SK-N-SH (cell line): ENCODE measurements at regions not wholly inside any gene's neighbourhood (a gene's known extent, or its start where the extent isn't known, plus 50 kb on each side); places are given as distances from the start of the nearest gene placed in this dataset.

ENCODE experiments used
- CTCF ChIA-PET: fragments of 300-600, 350-600 bp; formaldehyde crosslinking; extraction: SDS; loops from one replicate; lab custom pipeline; 2021; lab: Yijun Ruan, JAX
- POLR2A ChIA-PET: fragments of 350-600 bp; sonication (Branson Sonifier 250); formaldehyde crosslinking; extraction: SDS; loops from one replicate; lab custom pipeline; 2020; ENCODE audit warnings: antibody characterized with exemption, inconsistent platforms; lab: Yijun Ruan, JAX
- DNase-seq: peaks from one replicate; pipeline ENCODE4 v3.0.0; 2012
- H2AFZ ChIP-seq: fragments of 200-600 bp; sonication (generic); 2 replicates; pipeline ENCODE4 v1.8.1; 2016; ENCODE audit warnings: antibody characterized with exemption, mild to moderate bottlenecking, low read depth
- H3F3A ChIP-seq: fragments of 200-600 bp; sonication (generic); replicated peaks from 2 replicates; pipeline ENCODE3; 2016; ENCODE audit warnings: antibody characterized with exemption, mild to moderate bottlenecking; ENCODE audit not compliant: insufficient read depth
- H3K27ac ChIP-seq, 2 experiments: fragments of 200-500 bp in 1 of 2; fragments of 200-600 bp in 1 of 2; sonication (Bioruptor generic) in 1 of 2; sonication (generic), shearing (Covaris generic) in 1 of 2; 2 replicates each; pipeline versions ENCODE4 v1.5.1 to v1.6.1; 2014 to 2016; ENCODE audit warnings: low read depth in 2 of 2, inconsistent platforms in 1 of 2, low read length in 1 of 2, mild to moderate bottlenecking in 1 of 2, mixed read lengths in 1 of 2
- H3K27me3 ChIP-seq: fragments of 200-600 bp; sonication (generic), shearing (Covaris generic); 2 replicates; pipeline ENCODE4 v1.6.1; 2016; ENCODE audit warnings: mixed run types; ENCODE audit not compliant: insufficient read depth
- H3K36me3 ChIP-seq, 2 experiments: fragments of 200-500 bp in 1 of 2; fragments of 200-600 bp in 1 of 2; sonication (Bioruptor generic) in 1 of 2; sonication (generic) in 1 of 2; replicated peaks in 1 of 2; 2 replicates each; pipeline versions ENCODE3 to v1.5.1; 2014 to 2016; ENCODE audit warnings: low read length in 1 of 2, mild to moderate bottlenecking in 1 of 2; ENCODE audit not compliant: insufficient read depth in 2 of 2, control insufficient read depth in 1 of 2
- H3K4me1 ChIP-seq, 2 experiments: fragments of 200-500 bp in 1 of 2; fragments of 200-600 bp in 1 of 2; sonication (Bioruptor generic) in 1 of 2; sonication (generic), shearing (Covaris generic) in 1 of 2; 2 replicates each; pipeline versions ENCODE4 v1.5.1 to v1.6.1; 2014 to 2016; ENCODE audit warnings: low read depth in 1 of 2, low read length in 1 of 2, mixed run types in 1 of 2; ENCODE audit not compliant: insufficient read depth in 2 of 2, control insufficient read depth in 1 of 2
- H3K4me2 ChIP-seq: fragments of 200-600 bp; sonication (generic), shearing (Covaris generic); 2 replicates; pipeline ENCODE4 v1.6.1; 2017; ENCODE audit warnings: mixed run types
- H3K4me3 ChIP-seq, 2 experiments: fragments of 200-500 bp in 1 of 2; fragments of 200-600 bp in 1 of 2; sonication (Bioruptor generic) in 1 of 2; sonication (generic), shearing (Covaris generic) in 1 of 2; 2 replicates each; pipeline versions ENCODE4 v1.5.1 to v1.8.1; 2014 to 2016; ENCODE audit warnings: low read depth in 2 of 2, inconsistent platforms in 1 of 2, low read length in 1 of 2, mild to moderate bottlenecking in 1 of 2, mixed read lengths in 1 of 2, moderate library complexity in 1 of 2
- H3K79me2 ChIP-seq: fragments of 200-600 bp; sonication (generic); 2 replicates; pipeline ENCODE4 v1.8.1; 2017; ENCODE audit warnings: mild to moderate bottlenecking; ENCODE audit not compliant: insufficient read depth
- H3K9ac ChIP-seq: fragments of 200-600 bp; sonication (generic); 2 replicates; pipeline ENCODE4 v1.6.1; 2017; ENCODE audit warnings: mixed run types
- H3K9me2 ChIP-seq: fragments of 200-600 bp; sonication (generic); 2 replicates; pipeline ENCODE4 v1.6.1; 2017; ENCODE audit warnings: mixed run types
- H3K9me3 ChIP-seq: fragments of 200-600 bp; sonication (generic); 2 replicates; pipeline ENCODE4 v1.6.1; 2017; ENCODE audit warnings: mixed run types, mild to moderate bottlenecking, moderate library complexity
- H4K20me1 ChIP-seq: fragments of 200-600 bp; sonication (generic); 2 replicates; pipeline ENCODE4 v1.6.1; 2017; ENCODE audit warnings: mild to moderate bottlenecking, mixed run types; ENCODE audit not compliant: insufficient read depth
- ELF1 ChIP-seq: IDR thresholded peaks from 2 replicates; pipeline ENCODE4 v1.4.0; 2012
- EP300 ChIP-seq, 2 experiments: IDR thresholded peaks; 2 replicates each; pipeline versions ENCODE4 v1.4.0 to v1.6.1; 2012; ENCODE audit warnings: borderline replicate concordance in 1 of 2, low read depth in 1 of 2, low read length in 1 of 2
- EZH2phosphoT487 ChIP-seq: fragments of 200-600 bp; sonication (generic); IDR thresholded peaks from 2 replicates; pipeline ENCODE4 v1.6.1; 2017; ENCODE audit warnings: low read depth, mixed run types, mild to moderate bottlenecking, antibody characterized with exemption, moderate library complexity, borderline replicate concordance
- FOXM1 ChIP-seq: IDR thresholded peaks from 2 replicates; pipeline ENCODE4 v1.4.0; 2012; ENCODE audit warnings: low read depth, mild to moderate bottlenecking
- GABPA ChIP-seq: IDR thresholded peaks from 2 replicates; pipeline ENCODE4 v1.4.0; 2012; ENCODE audit warnings: low read depth, mild to moderate bottlenecking
- MXI1 ChIP-seq: IDR thresholded peaks from 2 replicates; pipeline ENCODE4 v1.6.1; 2012; ENCODE audit warnings: mild to moderate bottlenecking, low read depth, low read length, improper control_type of control experiment
- POLR2AphosphoS5 ChIP-seq: IDR thresholded peaks from 2 replicates; pipeline ENCODE4 v1.6.1; 2012; ENCODE audit warnings: low read depth, low read length
- RAD21 ChIP-seq: IDR thresholded peaks from 2 replicates; pipeline ENCODE4 v1.6.1; 2012; ENCODE audit warnings: mild to moderate bottlenecking, low read length
- RCOR1 ChIP-seq: fragments of 150-350 bp; IDR thresholded peaks from 2 replicates; pipeline ENCODE4 v1.6.1; 2017; ENCODE audit warnings: antibody characterized with exemption, low read length
- SIN3A ChIP-seq: IDR thresholded peaks from 2 replicates; pipeline ENCODE4 v1.6.1; 2012; ENCODE audit warnings: low read depth, mild to moderate bottlenecking, low read length, moderate library complexity, borderline replicate concordance
- TAF1 ChIP-seq: IDR thresholded peaks from 2 replicates; pipeline ENCODE4 v1.6.1; 2012; ENCODE audit warnings: low read depth, mild to moderate bottlenecking, low read length, moderate library complexity, borderline replicate concordance
- TEAD4 ChIP-seq: IDR thresholded peaks from 2 replicates; pipeline ENCODE4 v1.4.0; 2012; ENCODE audit warnings: mild to moderate bottlenecking, borderline replicate concordance; ENCODE audit not compliant: insufficient read depth
- WGBS: methylation state at CpG from one replicate; pipeline ENCODE4 v1.1.6; 2017; ENCODE audit warnings: low lambda C conversion rate; 5-methylcytosine and 5-hydroxymethylcytosine counted together
- TF ChIP-seq, protein P1 (sequence below): IDR thresholded peaks from 2 replicates; pipeline ENCODE4 v1.4.0; 2012; ENCODE audit warnings: low read depth, borderline replicate concordance
- TF ChIP-seq, protein P2 (sequence below): fragments of 150-350 bp; IDR thresholded peaks from 2 replicates; pipeline ENCODE4 v1.6.1; 2017; ENCODE audit warnings: antibody characterized with exemption, low read length, low read depth, borderline replicate concordance
- TF ChIP-seq, protein P3 (sequence below): IDR thresholded peaks from 2 replicates; pipeline ENCODE4 v1.4.0; 2012; ENCODE audit warnings: low read depth
- TF ChIP-seq, protein P4 (sequence below): fragments of 150-350 bp; IDR thresholded peaks from 2 replicates; pipeline ENCODE4 v1.6.1; 2016; ENCODE audit warnings: mild to moderate bottlenecking, low read depth, low read length

DNA sequence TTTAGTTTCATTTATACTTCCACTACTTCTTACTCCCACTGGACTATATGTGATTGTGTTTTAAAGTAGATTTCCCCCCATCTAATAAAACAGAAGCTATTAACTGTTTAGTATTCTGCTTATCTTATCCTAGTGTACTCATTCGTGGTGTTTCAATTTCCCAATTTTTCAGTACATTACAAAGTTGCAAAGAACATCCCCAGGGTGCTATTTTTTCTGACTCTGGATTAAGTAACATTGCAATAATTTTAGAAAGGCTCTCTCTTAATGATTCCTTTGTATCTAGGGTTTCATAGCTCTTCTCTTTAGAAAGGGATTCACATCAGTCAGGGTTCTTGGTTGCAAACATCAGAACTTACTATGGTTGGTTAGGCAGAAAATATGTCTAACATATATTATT lies 317.9 kb upstream of the DIPK2B start:
- H3K27me3 ChIP-seq: no peaks in the 10 kb centered on the region
- no peaks in the 10 kb centered on the region for H3K79me2 ChIP-seq
- CTCF ChIA-PET: no interaction called here
- H3F3A ChIP-seq: peaks cover 48% of the 10 kb centered on the region
- H3K9ac ChIP-seq: peak overlapping the region; percentile 59; the same call in 1 of the 2 replicates
- peaks cover 0 to 45% of the 10 kb centered on the region in 2 experiments; a peak in 3 of 4 replicates for H3K4me1 ChIP-seq
- H3K4me2 ChIP-seq: 0 out of 2 replicates have a peak overlapping the region, but pooled peaks have one; percentile 39
- peak overlapping the region; percentile 85 to 94; a peak in 3 of 4 replicates for H3K27ac ChIP-seq
- TF ChIP-seq POLR2AphosphoS5: no peak
- TF ChIP-seq, protein P1, sequence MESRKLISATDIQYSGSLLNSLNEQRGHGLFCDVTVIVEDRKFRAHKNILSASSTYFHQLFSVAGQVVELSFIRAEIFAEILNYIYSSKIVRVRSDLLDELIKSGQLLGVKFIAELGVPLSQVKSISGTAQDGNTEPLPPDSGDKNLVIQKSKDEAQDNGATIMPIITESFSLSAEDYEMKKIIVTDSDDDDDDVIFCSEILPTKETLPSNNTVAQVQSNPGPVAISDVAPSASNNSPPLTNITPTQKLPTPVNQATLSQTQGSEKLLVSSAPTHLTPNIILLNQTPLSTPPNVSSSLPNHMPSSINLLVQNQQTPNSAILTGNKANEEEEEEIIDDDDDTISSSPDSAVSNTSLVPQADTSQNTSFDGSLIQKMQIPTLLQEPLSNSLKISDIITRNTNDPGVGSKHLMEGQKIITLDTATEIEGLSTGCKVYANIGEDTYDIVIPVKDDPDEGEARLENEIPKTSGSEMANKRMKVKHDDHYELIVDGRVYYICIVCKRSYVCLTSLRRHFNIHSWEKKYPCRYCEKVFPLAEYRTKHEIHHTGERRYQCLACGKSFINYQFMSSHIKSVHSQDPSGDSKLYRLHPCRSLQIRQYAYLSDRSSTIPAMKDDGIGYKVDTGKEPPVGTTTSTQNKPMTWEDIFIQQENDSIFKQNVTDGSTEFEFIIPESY: no peak
- TF ChIP-seq ELF1: no peak
- TF ChIP-seq, protein P2, sequence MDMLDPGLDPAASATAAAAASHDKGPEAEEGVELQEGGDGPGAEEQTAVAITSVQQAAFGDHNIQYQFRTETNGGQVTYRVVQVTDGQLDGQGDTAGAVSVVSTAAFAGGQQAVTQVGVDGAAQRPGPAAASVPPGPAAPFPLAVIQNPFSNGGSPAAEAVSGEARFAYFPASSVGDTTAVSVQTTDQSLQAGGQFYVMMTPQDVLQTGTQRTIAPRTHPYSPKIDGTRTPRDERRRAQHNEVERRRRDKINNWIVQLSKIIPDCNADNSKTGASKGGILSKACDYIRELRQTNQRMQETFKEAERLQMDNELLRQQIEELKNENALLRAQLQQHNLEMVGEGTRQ: no peak
- TF ChIP-seq MXI1: no peak
- TF ChIP-seq TEAD4: no peak
- TF ChIP-seq, protein P3, sequence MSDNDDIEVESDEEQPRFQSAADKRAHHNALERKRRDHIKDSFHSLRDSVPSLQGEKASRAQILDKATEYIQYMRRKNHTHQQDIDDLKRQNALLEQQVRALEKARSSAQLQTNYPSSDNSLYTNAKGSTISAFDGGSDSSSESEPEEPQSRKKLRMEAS: no peak
- TF ChIP-seq EZH2phosphoT487: no peak
- no peak for TF ChIP-seq RAD21
- TF ChIP-seq GABPA: no peak
- TF ChIP-seq EP300 (IDR thresholded peaks at IDR 0.05; ENCODE audit: borderline replicate concordance in 1 of 2, low read depth in 1 of 2, low read length in 1 of 2): no peak
- TF ChIP-seq TAF1: no peak
- TF ChIP-seq, protein P4, sequence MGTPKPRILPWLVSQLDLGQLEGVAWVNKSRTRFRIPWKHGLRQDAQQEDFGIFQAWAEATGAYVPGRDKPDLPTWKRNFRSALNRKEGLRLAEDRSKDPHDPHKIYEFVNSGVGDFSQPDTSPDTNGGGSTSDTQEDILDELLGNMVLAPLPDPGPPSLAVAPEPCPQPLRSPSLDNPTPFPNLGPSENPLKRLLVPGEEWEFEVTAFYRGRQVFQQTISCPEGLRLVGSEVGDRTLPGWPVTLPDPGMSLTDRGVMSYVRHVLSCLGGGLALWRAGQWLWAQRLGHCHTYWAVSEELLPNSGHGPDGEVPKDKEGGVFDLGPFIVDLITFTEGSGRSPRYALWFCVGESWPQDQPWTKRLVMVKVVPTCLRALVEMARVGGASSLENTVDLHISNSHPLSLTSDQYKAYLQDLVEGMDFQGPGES: no peak
- no peak for TF ChIP-seq FOXM1
- no peak for TF ChIP-seq SIN3A
- no peak for TF ChIP-seq RCOR1
- POLR2A ChIA-PET: no interaction called here
- H4K20me1 ChIP-seq: no peaks in the 10 kb centered on the region
- H3K9me3 ChIP-seq: peaks cover 2% of the 10 kb centered on the region; the same call in 1 of the 2 replicates
- H3K36me3 ChIP-seq: no peaks in the 10 kb centered on the region
- no peaks in the 10 kb centered on the region for H3K9me2 ChIP-seq
- peak overlapping the region; percentile 20; the same call in 1 of the 2 replicates for H2AFZ ChIP-seq
- no peak for DNase-seq
- H3K4me3 ChIP-seq: no peak overlapping the region
- WGBS: 41% methylated on average over 1 of the region's 1 CpG
